Parathyroid adenoma (tissue), 2 donors: ENCODE measurements at regions not wholly inside any gene's neighbourhood (a gene's known extent, or its start where the extent isn't known, plus 50 kb on each side); places are given as distances from the start of the nearest gene placed in this dataset.
"Not testable (repeated sequence)": the region's sequence is repeated elsewhere in the genome, so short reads cannot be mapped to it uniquely, and the experiment has no call there.

Experiments used
- H2AFZ ChIP-seq: fragments of 300-600 bp; sonication (generic); one replicate; pipeline ENCODE4 v1.7.0; 2017; ENCODE audit warnings: antibody characterized with exemption, mild to moderate bottlenecking
- H3K27ac ChIP-seq: fragments of 300-600 bp; sonication (generic); one replicate; pipeline ENCODE4 v1.7.0; 2017
- H3K27me3 ChIP-seq: fragments of 300-600 bp; sonication (generic); one replicate; pipeline ENCODE4 v1.7.0; 2017; ENCODE audit warnings: low read length; ENCODE audit not compliant: control insufficient read depth, insufficient read depth
- H3K36me3 ChIP-seq: fragments of 300-600 bp; sonication (generic); one replicate; pipeline ENCODE4 v1.7.0; 2017; ENCODE audit warnings: low read length; ENCODE audit not compliant: control insufficient read depth, insufficient read depth
- H3K4me1 ChIP-seq: fragments of 300-600 bp; sonication (generic); one replicate; pipeline ENCODE4 v1.7.0; 2017; ENCODE audit warnings: control low read depth
- H3K4me2 ChIP-seq: fragments of 300-600 bp; sonication (generic); one replicate; pipeline ENCODE4 v1.7.0; 2017; ENCODE audit warnings: low read length
- H3K4me3 ChIP-seq: fragments of 300-600 bp; sonication (generic); one replicate; pipeline ENCODE4 v1.7.0; 2017; ENCODE audit warnings: low read depth, low read length
- H3K79me2 ChIP-seq: fragments of 300-600 bp; sonication (generic); one replicate; pipeline ENCODE4 v1.7.0; 2017; ENCODE audit warnings: control low read depth
- H3K9ac ChIP-seq: fragments of 300-600 bp; sonication (generic); one replicate; pipeline ENCODE4 v1.7.0; 2017; ENCODE audit warnings: mild to moderate bottlenecking
- H3K9me3 ChIP-seq: fragments of 300-600 bp; sonication (generic); one replicate; pipeline ENCODE4 v1.7.0; 2017; ENCODE audit warnings: low read length; ENCODE audit not compliant: control insufficient read depth
- TF ChIP-seq, protein P1 (sequence below): fragments of 300-600 bp; sonication (generic); IDR thresholded peaks from one replicate; pipeline ENCODE4 v1.7.0; 2017; ENCODE audit warnings: antibody characterized with exemption, mild to moderate bottlenecking
- donor health status: primary hyperparathyroidism.

DNA sequence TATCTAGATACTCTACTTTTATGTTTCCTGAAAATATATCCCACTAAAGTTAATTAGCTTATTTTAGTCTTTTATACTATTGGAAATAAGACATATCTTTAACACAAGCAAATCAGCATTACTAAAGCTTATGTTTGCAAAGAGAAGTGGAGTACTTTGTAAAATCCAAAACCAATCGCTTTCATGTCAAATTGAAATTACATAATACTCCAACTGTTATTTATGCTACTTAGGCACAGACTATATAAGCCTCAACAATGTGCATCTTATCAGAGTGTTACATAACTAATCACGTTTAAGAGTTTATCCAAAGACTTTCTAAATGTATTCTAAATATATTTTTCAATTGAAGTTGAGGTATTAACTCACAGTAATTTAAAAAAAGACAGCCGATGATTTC is 200.0 kb downstream of the PCDH20 start:
- Histone ChIP-seq H3K4me3 (no peak overlapping the region), H3K27me3 (no peaks in the 10 kb centered on the region), H3K9ac (no peak overlapping the region), H3K4me2 (no peak overlapping the region), H3K27ac (no peak overlapping the region), H2AFZ (no peak overlapping the region), H3K9me3 (no peaks in the 10 kb centered on the region), H3K4me1 (no peaks in the 10 kb centered on the region), H3K79me2 (no peaks in the 10 kb centered on the region), H3K36me3 (no peaks in the 10 kb centered on the region)
- TF ChIP-seq, protein P1, sequence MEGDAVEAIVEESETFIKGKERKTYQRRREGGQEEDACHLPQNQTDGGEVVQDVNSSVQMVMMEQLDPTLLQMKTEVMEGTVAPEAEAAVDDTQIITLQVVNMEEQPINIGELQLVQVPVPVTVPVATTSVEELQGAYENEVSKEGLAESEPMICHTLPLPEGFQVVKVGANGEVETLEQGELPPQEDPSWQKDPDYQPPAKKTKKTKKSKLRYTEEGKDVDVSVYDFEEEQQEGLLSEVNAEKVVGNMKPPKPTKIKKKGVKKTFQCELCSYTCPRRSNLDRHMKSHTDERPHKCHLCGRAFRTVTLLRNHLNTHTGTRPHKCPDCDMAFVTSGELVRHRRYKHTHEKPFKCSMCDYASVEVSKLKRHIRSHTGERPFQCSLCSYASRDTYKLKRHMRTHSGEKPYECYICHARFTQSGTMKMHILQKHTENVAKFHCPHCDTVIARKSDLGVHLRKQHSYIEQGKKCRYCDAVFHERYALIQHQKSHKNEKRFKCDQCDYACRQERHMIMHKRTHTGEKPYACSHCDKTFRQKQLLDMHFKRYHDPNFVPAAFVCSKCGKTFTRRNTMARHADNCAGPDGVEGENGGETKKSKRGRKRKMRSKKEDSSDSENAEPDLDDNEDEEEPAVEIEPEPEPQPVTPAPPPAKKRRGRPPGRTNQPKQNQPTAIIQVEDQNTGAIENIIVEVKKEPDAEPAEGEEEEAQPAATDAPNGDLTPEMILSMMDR = no peak

DNA sequence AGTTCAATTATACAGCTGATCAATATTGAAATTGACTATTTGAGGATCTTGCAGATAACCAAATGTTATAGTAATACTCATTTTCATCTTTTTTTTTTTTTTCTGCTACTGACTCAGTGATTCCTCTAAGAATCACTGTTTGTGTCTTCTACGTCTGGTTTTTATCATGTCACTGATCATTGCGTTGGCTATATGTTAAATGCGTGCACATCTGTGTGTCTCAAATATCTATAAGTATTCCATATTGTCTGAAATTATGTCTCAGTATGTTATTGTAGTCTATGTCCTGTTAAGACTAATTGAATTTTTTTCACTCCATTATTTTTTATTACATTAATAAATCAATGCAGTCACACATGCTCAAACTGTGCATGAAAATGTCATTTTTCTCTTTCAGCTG is 200.5 kb downstream of the PCDH20 start:
- H3K4me3 ChIP-seq = no peak overlapping the region
- H3K9me3 ChIP-seq = no peaks in the 10 kb centered on the region
- no peaks in the 10 kb centered on the region for H3K4me1 ChIP-seq
- no peak overlapping the region for H3K9ac ChIP-seq
- H3K27me3 ChIP-seq = no peaks in the 10 kb centered on the region
- H2AFZ ChIP-seq = no peak overlapping the region
- H3K36me3 ChIP-seq = no peaks in the 10 kb centered on the region
- TF ChIP-seq, protein P1 = no peak
- H3K27ac ChIP-seq = no peak overlapping the region
- no peak overlapping the region for H3K4me2 ChIP-seq
- H3K79me2 ChIP-seq = no peaks in the 10 kb centered on the region

DNA sequence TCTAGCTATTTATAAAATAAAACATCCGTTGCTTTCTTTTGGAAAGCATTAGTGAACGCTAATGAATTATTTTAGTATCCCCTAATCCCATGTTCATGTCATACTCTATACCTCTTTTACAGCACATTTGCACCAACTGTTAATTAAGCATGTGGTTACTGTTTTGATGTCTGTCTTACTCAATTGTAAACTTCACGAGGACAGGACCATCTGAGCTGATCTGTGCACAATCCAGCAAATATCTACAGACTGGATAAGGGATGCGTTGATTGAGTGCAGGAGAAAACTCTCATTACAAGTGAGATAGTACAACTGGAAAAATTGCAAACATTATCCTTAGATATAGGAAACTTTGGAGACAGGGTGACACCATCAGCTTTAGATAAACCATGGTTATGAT is 201.1 kb downstream of the PCDH20 start:
- Histone ChIP-seq H3K27me3 (no peaks in the 10 kb centered on the region), H3K9ac (no peak overlapping the region), H3K36me3 (no peaks in the 10 kb centered on the region), H3K27ac (no peak overlapping the region), H3K4me1 (no peaks in the 10 kb centered on the region), H3K4me2 (no peak overlapping the region), H2AFZ (no peak overlapping the region), H3K9me3 (no peaks in the 10 kb centered on the region), H3K4me3 (no peak overlapping the region), H3K79me2 (no peaks in the 10 kb centered on the region)
- TF ChIP-seq, protein P1 = no peak

DNA sequence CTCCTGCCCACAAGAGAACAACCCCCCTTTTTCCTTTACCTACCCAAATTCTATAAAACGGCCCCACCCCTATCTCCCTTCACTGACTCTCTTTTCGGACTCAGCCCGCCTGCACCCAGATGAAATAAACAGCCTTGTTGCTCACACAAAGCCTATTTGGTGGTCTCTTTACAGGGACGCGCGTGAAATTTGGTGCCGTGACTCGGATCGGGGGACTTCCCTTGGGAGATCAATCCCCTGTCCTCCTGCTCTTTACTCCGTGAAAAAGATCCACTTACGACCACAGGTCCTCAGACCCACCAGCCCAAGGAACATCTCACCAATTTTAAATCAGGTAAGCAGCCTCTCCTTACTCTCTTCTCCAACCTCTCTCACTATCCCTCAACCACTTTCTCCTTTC is 209.8 kb downstream of the PCDH20 start:
- H3K79me2 ChIP-seq, H3K27me3 ChIP-seq, H3K9ac ChIP-seq, H3K4me1 ChIP-seq, H3K9me3 ChIP-seq, H3K4me3 ChIP-seq, H2AFZ ChIP-seq, H3K27ac ChIP-seq, H3K4me2 ChIP-seq, H3K36me3 ChIP-seq: not testable (repeated sequence)

DNA sequence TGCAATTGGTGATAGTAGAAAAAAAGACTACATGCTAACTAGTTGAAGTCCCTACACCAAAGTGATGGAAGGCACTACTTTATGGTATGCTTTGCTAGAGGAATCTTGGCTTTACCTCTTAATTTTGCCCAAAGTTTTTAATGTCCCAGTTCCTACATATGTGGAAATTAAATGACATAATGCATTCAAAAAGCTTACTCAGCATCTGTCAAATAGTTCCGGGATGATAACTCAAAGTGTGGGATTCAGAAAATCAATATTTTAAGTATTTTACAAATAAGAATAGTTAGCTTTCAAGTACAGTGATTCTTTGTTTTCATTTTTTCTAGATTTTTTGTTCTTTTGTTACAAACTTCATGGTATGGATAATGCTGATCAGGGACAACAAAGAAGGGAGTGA is 211.6 kb downstream of the PCDH20 start:
- H2AFZ ChIP-seq = no peak overlapping the region
- H3K4me2 ChIP-seq = no peak overlapping the region
- H3K9me3 ChIP-seq = no peaks in the 10 kb centered on the region
- no peaks in the 10 kb centered on the region for H3K27me3 ChIP-seq
- H3K4me3 ChIP-seq = no peak overlapping the region
- H3K27ac ChIP-seq = no peak overlapping the region
- H3K9ac ChIP-seq = no peak overlapping the region
- H3K79me2 ChIP-seq = no peaks in the 10 kb centered on the region
- H3K36me3 ChIP-seq = no peaks in the 10 kb centered on the region
- TF ChIP-seq, protein P1 = no peak
- no peaks in the 10 kb centered on the region for H3K4me1 ChIP-seq
